ENCODE measurements at regions not wholly inside any gene's neighbourhood (a gene's known extent, or its start where the extent isn't known, plus 50 kb on each side); places are given as distances from the start of the nearest gene placed in this dataset.

GRCh38 chr1:176271572-176271971 is 64.5 kb upstream of the COP1 start:
- in situ Hi-C loops (cut with HindIII; ENCODE audit: extremely low pct_ligation_motif_present, low pct_unique_long_range_greater_than_20kb): no loop called here
- POLR2A ChIA-PET: no interaction called here
- no peak overlapping the region for H3K4me2 ChIP-seq (ENCODE audit: low read depth, low read length)
- CTCF ChIA-PET (ENCODE audit: low intra/inter-chr PET ratio, low total read pairs): no interaction called here
- no peaks in the 10 kb centered on the region for H3K9me3 ChIP-seq (ENCODE audit: low read length)
- intact Hi-C loops (cut with micrococcal nuclease; ENCODE audit: unreplicated experiment): no loop called here
- ATAC-seq (no peak), FAIRE-seq (no peak), DNase-seq (ENCODE audit: low spot score) (no peak)
- no peaks in the 10 kb centered on the region for H3K4me1 ChIP-seq (ENCODE audit: insufficient read depth, low read length)
- WGBS (ENCODE audit: low lambda C conversion rate): 5% methylated on average over 1 of the region's 1 CpG
- no peaks in the 10 kb centered on the region for H3K79me2 ChIP-seq (ENCODE audit: insufficient read depth, low read length)
- no TSS peak for BruUV-seq (replicated peaks)
- no peak overlapping the region for H3K27ac ChIP-seq (ENCODE audit: extremely low read length, insufficient read depth, low read length)
- H2AFZ ChIP-seq (ENCODE audit: low read length): no peak overlapping the region
- no peak overlapping the region for H3K4me3 ChIP-seq (replicated peaks in 1 of 3; ENCODE audit: insufficient read depth in 1 of 3, low read depth in 2 of 3, low read length in 3 of 3)
- no peaks in the 10 kb centered on the region for H3K36me3 ChIP-seq (replicated peaks in 1 of 2; ENCODE audit: control insufficient read depth in 1 of 2, insufficient read depth in 2 of 2, low read length in 2 of 2)
- no peaks in the 10 kb centered on the region for H3K27me3 ChIP-seq (ENCODE audit: control insufficient read depth in 1 of 2, insufficient read depth in 2 of 2, low read length in 2 of 2)
- H3K9ac ChIP-seq (ENCODE audit: insufficient read depth, low read depth, low read length): no peak overlapping the region
- TF ChIP-seq IRF2 (CRISPR knock-in tag; IDR thresholded peaks at IDR 0.05) (no peak), ZNF567 (CRISPR knock-in tag; IDR thresholded peaks at IDR 0.05; ENCODE audit: borderline replicate concordance) (no peak), MYPOP (CRISPR knock-in tag; IDR thresholded peaks at IDR 0.05) (no peak), ZNF264 (CRISPR knock-in tag; IDR thresholded peaks at IDR 0.05) (no peak), GLI4 (CRISPR knock-in tag; IDR thresholded peaks at IDR 0.05; ENCODE audit: borderline replicate concordance) (no peak), ESRRA (CRISPR knock-in tag; IDR thresholded peaks at IDR 0.05; ENCODE audit: low read depth) (no peak), TEAD2 (CRISPR knock-in tag; IDR thresholded peaks at IDR 0.05) (no peak), HDAC1 (CRISPR knock-in tag; IDR thresholded peaks at IDR 0.05) (no peak), DNMT1 (CRISPR knock-in tag; IDR thresholded peaks at IDR 0.05) (no peak), ZFAT (CRISPR knock-in tag; conservative IDR thresholded peaks at IDR 0.05) (no peak), ZFP37 (CRISPR knock-in tag; IDR thresholded peaks at IDR 0.05; ENCODE audit: borderline replicate concordance) (no peak), ZNF746 (CRISPR knock-in tag; IDR thresholded peaks at IDR 0.05) (no peak), KDM6A (CRISPR knock-in tag; IDR thresholded peaks at IDR 0.05; ENCODE audit: low read depth) (no peak), FOSL2 (CRISPR knock-in tag; IDR thresholded peaks at IDR 0.05) (no peak), RBM22 (optimal IDR thresholded peaks at IDR 0.05; ENCODE audit: low read length) (no peak), ZNF674 (CRISPR knock-in tag; IDR thresholded peaks at IDR 0.05; ENCODE audit: low read depth) (no peak), CCDC6 (CRISPR knock-in tag; IDR thresholded peaks at IDR 0.05) (no peak), RBFOX2 (IDR thresholded peaks at IDR 0.05; ENCODE audit: low read depth, low read length) (no peak), ADNP (CRISPR knock-in tag; IDR thresholded peaks at IDR 0.05) (no peak), GPN1 (CRISPR knock-in tag; IDR thresholded peaks at IDR 0.05; ENCODE audit: borderline replicate concordance) (no peak)
- no peaks in the 10 kb centered on the region for H4K20me1 ChIP-seq (ENCODE audit: insufficient read depth, low read length)
